SK-N-SH (cell line): ENCODE measurements at regions not wholly inside any gene's neighbourhood (a gene's known extent, or its start where the extent isn't known, plus 50 kb on each side); places are given as distances from the start of the nearest gene placed in this dataset.

ENCODE experiments used
- ELF1 ChIP-seq: IDR thresholded peaks from 2 replicates; pipeline ENCODE4 v1.4.0; 2012
- MXI1 ChIP-seq: IDR thresholded peaks from 2 replicates; pipeline ENCODE4 v1.6.1; 2012; ENCODE audit warnings: mild to moderate bottlenecking, low read depth, low read length, improper control_type of control experiment
- NFIC ChIP-seq: IDR thresholded peaks from 2 replicates; pipeline ENCODE4 v1.4.0; 2012; ENCODE audit warnings: borderline replicate concordance
- REST ChIP-seq: IDR thresholded peaks from 2 replicates; pipeline ENCODE4 v1.6.1; 2012; ENCODE audit warnings: mild to moderate bottlenecking, low read depth, low read length, moderate library complexity
- RFX5 ChIP-seq: IDR thresholded peaks from 2 replicates; pipeline ENCODE4 v1.6.1; 2012; ENCODE audit warnings: mild to moderate bottlenecking, improper control_type of control experiment, low read length
- TAF1 ChIP-seq: IDR thresholded peaks from 2 replicates; pipeline ENCODE4 v1.6.1; 2012; ENCODE audit warnings: low read depth, mild to moderate bottlenecking, low read length, moderate library complexity, borderline replicate concordance
- TCF12 ChIP-seq: IDR thresholded peaks from 2 replicates; pipeline ENCODE4 v1.4.0; 2012
- TF ChIP-seq, protein P1 (sequence below): IDR thresholded peaks from 2 replicates; pipeline ENCODE4 v1.4.0; 2012; ENCODE audit warnings: low read depth
- TF ChIP-seq, protein P2 (sequence below): fragments of 200-600 bp; sonication (generic); IDR thresholded peaks from 2 replicates; pipeline ENCODE4 v1.6.1; 2017; ENCODE audit warnings: antibody characterized with exemption, mild to moderate bottlenecking, moderate library complexity

DNA sequence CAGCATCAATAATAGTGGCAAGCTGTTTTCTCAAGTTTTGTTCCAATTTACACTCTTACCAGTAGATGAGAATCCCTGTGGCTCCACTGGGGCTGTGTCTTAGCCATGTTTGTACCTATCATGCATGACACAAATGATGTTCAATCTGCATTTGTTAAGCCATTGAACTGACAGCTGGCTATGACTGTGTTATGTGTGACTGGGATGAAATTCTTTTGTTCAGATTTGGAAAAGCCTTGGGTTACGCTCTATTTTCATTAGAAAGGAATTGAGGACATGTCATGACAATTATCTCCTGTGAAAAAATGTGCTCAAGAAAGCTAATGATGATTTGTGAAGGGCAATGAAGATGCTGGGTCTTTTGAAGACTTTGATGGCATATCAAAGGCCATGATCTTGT, 201.8 kb upstream of the LARGE1 start:
- no peak for TF ChIP-seq ELF1
- TF ChIP-seq, protein P1, sequence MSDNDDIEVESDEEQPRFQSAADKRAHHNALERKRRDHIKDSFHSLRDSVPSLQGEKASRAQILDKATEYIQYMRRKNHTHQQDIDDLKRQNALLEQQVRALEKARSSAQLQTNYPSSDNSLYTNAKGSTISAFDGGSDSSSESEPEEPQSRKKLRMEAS = no peak
- TF ChIP-seq REST = no peak
- no peak for TF ChIP-seq RFX5
- no peak for TF ChIP-seq NFIC
- no peak for TF ChIP-seq TCF12
- TF ChIP-seq TAF1 = no peak
- TF ChIP-seq, protein P2, sequence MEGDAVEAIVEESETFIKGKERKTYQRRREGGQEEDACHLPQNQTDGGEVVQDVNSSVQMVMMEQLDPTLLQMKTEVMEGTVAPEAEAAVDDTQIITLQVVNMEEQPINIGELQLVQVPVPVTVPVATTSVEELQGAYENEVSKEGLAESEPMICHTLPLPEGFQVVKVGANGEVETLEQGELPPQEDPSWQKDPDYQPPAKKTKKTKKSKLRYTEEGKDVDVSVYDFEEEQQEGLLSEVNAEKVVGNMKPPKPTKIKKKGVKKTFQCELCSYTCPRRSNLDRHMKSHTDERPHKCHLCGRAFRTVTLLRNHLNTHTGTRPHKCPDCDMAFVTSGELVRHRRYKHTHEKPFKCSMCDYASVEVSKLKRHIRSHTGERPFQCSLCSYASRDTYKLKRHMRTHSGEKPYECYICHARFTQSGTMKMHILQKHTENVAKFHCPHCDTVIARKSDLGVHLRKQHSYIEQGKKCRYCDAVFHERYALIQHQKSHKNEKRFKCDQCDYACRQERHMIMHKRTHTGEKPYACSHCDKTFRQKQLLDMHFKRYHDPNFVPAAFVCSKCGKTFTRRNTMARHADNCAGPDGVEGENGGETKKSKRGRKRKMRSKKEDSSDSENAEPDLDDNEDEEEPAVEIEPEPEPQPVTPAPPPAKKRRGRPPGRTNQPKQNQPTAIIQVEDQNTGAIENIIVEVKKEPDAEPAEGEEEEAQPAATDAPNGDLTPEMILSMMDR = no peak
- TF ChIP-seq MXI1 = no peak
